Suppressor macrophage treated with lipopolysaccharide for 1 hour (primary cell): ENCODE measurements at regions not wholly inside any gene's neighbourhood (a gene's known extent, or its start where the extent isn't known, plus 50 kb on each side); places are given as distances from the start of the nearest gene placed in this dataset.

ENCODE experiments used
- DNase-seq, 3 donors: peaks; one replicate each; pipeline ENCODE4 v3.0.0-alpha.2; 2020 to 2022

- peak in 1 of 3 donors; percentile 24 for DNase-seq
Measured at GRCh38 chr5:53334431-53334941, 145.9 kb upstream of the FST start.

GRCh38 chr5:53335115-53335514 lies 145.3 kb upstream of the FST start:
- DNase-seq, result no peak

GRCh38 chr5:53337827-53338226 lies 142.6 kb upstream of the FST start:
- no peak for DNase-seq

GRCh38 chr5:53338971-53339370 lies 141.5 kb upstream of the FST start:
- DNase-seq, result no peak

GRCh38 chr5:53339962-53340540 lies 140.4 kb upstream of the FST start:
- DNase-seq, result no peak

GRCh38 chr5:53340956-53341750 lies 139.3 kb upstream of the FST start:
- no peak for DNase-seq

- no peak for DNase-seq
Measured at GRCh38 chr5:53342236-53342635, 138.2 kb upstream of the FST start.

- no peak for DNase-seq
Measured at GRCh38 chr5:53343187-53343586, 137.2 kb upstream of the FST start.

- no peak for DNase-seq
Measured at GRCh38 chr5:53350368-53350767, 130.1 kb upstream of the FST start.

GRCh38 chr5:53350991-53351770 lies 129.2 kb upstream of the FST start:
- no peak for DNase-seq

- DNase-seq, result no peak
Measured at GRCh38 chr5:53355316-53355715, 125.1 kb upstream of the FST start.

- no peak for DNase-seq
Measured at GRCh38 chr5:53355931-53356330, 124.5 kb upstream of the FST start.

GRCh38 chr5:53357439-53357838 lies 123.0 kb upstream of the FST start:
- no peak for DNase-seq

- no peak for DNase-seq
Measured at GRCh38 chr5:53358794-53359193, 121.6 kb upstream of the FST start.

GRCh38 chr5:53359916-53360517 lies 120.4 kb upstream of the FST start:
- DNase-seq, result no peak

GRCh38 chr5:53360811-53361210 lies 119.6 kb upstream of the FST start:
- no peak for DNase-seq

- DNase-seq, result no peak
Measured at GRCh38 chr5:53361708-53362107, 118.7 kb upstream of the FST start.

GRCh38 chr5:53362521-53362941 lies 117.9 kb upstream of the FST start:
- no peak for DNase-seq

- DNase-seq, result no peak
Measured at GRCh38 chr5:53364061-53364460, 116.4 kb upstream of the FST start.

- DNase-seq, result no peak
Measured at GRCh38 chr5:53366245-53366644, 114.2 kb upstream of the FST start.

- no peak for DNase-seq
Measured at GRCh38 chr5:53367727-53368126, 112.7 kb upstream of the FST start.

- no peak for DNase-seq
Measured at GRCh38 chr5:53368516-53368915, 111.9 kb upstream of the FST start.

GRCh38 chr5:53368966-53369605 lies 111.3 kb upstream of the FST start:
- no peak for DNase-seq
